Esophagus muscularis mucosa (tissue), 3 donors: ENCODE measurements at regions not wholly inside any gene's neighbourhood (a gene's known extent, or its start where the extent isn't known, plus 50 kb on each side); places are given as distances from the start of the nearest gene placed in this dataset.

Experiments used
- CTCF ChIP-seq, 3 experiments: fragments of 200-600 bp in 2 of 3; fragments of 450-650 bp in 1 of 3; sonication (generic) in 2 of 3; IDR thresholded peaks; one replicate each; pipeline ENCODE4 v1.5.1; 2017 to 2019; ENCODE audit warnings: antibody characterized with exemption in 3 of 3, mild to moderate bottlenecking in 2 of 3, moderate library complexity in 1 of 3
- POLR2AphosphoS5 ChIP-seq, 2 donors: sonication (generic); formaldehyde crosslinking; IDR thresholded peaks; one replicate each; pipeline ENCODE4 v1.6.1; 2017; ENCODE audit warnings: antibody characterized with exemption in 2 of 2

- no peak for TF ChIP-seq CTCF (IDR thresholded peaks at IDR 0.05)
- no peak for TF ChIP-seq POLR2AphosphoS5 (IDR thresholded peaks at IDR 0.05)
Observed at GRCh38 chr18:8478968-8479370, 130.3 kb upstream of the RAB12 start.
